GM12872 (cell line): ENCODE measurements at regions not wholly inside any gene's neighbourhood (a gene's known extent, or its start where the extent isn't known, plus 50 kb on each side); places are given as distances from the start of the nearest gene placed in this dataset.

Experiments used
- TF ChIP-seq, protein P1 (sequence below): IDR thresholded peaks from 3 replicates; pipeline ENCODE4 v1.5.1; 2011; ENCODE audit warnings: low read depth, mild to moderate bottlenecking, low read length, moderate library complexity; ENCODE audit not compliant: insufficient read depth

GRCh38 chr2:217366266-217366895 lies 506.5 kb upstream of the TNP1 start:
- TF ChIP-seq, protein P1, sequence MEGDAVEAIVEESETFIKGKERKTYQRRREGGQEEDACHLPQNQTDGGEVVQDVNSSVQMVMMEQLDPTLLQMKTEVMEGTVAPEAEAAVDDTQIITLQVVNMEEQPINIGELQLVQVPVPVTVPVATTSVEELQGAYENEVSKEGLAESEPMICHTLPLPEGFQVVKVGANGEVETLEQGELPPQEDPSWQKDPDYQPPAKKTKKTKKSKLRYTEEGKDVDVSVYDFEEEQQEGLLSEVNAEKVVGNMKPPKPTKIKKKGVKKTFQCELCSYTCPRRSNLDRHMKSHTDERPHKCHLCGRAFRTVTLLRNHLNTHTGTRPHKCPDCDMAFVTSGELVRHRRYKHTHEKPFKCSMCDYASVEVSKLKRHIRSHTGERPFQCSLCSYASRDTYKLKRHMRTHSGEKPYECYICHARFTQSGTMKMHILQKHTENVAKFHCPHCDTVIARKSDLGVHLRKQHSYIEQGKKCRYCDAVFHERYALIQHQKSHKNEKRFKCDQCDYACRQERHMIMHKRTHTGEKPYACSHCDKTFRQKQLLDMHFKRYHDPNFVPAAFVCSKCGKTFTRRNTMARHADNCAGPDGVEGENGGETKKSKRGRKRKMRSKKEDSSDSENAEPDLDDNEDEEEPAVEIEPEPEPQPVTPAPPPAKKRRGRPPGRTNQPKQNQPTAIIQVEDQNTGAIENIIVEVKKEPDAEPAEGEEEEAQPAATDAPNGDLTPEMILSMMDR, result no peak

- TF ChIP-seq, protein P1, result no peak
Measured at GRCh38 chr2:217365656-217366055, 505.8 kb upstream of the TNP1 start.

DNA sequence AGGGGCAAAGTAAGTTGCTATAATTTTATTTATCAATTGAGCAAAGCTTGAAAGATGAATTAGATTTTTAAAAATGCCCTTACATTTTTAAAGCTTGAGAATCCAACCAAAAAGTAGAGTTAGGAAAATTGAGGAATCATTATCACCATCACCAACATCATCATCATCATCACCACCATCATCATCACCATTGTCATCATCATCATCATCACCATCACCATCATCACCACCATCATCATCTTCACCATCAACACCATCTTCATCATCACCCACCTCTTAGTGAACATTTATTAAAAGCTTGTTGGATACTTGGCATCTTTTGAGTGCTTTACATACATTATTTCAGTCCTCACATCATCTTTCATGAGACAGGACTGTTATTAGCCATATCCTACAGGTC lies 504.4 kb upstream of the TNP1 start:
- TF ChIP-seq, protein P1, result no peak

DNA sequence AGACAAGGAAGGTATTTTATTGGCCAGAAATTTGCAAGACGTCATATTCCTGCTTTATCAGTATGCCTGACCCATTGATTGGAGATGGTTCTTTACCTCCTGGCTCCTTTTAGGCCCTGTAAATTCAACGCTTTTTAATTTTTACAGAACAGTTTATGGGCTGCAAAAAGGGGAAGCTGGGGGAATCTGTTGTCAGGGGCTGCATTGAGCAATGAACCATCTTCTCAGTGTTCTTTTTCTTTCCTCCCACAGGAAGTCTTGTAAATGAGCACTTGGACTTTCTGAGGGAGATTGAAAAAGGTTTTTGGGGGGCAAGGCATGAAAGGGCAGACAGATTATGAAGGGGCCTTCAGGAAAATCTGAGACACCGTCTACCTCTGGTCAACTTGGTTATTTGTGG lies 503.6 kb upstream of the TNP1 start:
- TF ChIP-seq, protein P1, result no peak

- TF ChIP-seq, protein P1, result no peak
Measured at GRCh38 chr2:217362710-217363109, 502.8 kb upstream of the TNP1 start.

DNA sequence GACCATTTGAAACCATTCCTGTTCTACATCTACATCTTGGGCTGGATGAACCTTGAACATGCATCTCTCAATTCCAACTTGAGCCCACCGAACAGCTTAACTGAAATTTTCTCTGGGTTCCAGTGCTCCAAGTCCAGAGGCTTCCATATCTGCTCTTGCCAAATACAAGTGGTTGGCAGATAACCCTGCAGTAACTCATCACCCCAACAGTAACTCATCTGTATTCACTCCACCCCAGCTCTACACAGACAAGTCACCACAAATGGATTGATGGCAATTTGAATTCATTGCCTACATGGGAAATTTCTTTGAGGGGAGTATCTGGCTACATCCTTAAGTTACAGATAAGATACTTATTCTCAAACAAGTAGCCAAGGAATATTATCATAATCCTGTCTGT lies 502.4 kb upstream of the TNP1 start:
- TF ChIP-seq, protein P1, result no peak

DNA sequence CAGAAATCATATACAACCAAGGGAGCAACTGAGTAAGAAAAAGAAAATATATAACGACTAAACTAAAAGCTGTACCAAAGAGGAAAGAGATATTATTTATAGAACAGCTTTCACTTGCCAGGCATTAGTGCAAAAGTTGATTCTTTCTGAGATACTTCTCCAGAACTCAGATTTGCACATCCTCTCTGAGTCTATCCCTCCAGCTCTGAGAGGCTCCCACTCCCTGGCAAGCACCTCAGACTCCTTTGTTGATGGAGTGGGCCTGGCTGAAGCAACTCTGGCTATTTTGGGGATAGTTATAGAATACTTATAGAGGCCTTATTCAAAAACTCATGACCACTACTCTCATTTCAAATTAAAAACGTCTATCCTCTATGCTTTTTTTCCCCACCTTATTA lies 501.6 kb upstream of the TNP1 start:
- TF ChIP-seq, protein P1, result no peak
